ENCODE measurements at regions not wholly inside any gene's neighbourhood (a gene's known extent, or its start where the extent isn't known, plus 50 kb on each side); places are given as distances from the start of the nearest gene placed in this dataset.

DNA sequence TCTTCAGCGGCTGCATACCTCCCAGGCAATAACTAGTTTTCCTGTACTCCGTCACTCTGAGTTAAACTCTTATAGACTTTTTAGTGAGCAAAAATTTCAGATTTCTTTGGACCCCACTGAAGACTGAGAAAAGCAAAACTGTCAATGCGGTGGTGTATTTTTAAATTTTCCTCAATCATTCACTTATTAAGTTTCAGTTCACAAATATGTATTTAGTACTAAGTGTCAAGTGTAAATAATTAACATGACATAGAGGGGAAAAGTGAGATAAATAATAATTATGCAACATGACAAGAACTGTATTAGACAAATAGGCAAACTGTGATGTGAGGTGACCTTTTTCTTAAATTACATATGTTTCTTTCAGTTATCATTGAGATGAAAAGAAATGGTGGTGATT lies 124.4 kb downstream of the NAF1 start:
- TF ChIP-seq, protein P1, sequence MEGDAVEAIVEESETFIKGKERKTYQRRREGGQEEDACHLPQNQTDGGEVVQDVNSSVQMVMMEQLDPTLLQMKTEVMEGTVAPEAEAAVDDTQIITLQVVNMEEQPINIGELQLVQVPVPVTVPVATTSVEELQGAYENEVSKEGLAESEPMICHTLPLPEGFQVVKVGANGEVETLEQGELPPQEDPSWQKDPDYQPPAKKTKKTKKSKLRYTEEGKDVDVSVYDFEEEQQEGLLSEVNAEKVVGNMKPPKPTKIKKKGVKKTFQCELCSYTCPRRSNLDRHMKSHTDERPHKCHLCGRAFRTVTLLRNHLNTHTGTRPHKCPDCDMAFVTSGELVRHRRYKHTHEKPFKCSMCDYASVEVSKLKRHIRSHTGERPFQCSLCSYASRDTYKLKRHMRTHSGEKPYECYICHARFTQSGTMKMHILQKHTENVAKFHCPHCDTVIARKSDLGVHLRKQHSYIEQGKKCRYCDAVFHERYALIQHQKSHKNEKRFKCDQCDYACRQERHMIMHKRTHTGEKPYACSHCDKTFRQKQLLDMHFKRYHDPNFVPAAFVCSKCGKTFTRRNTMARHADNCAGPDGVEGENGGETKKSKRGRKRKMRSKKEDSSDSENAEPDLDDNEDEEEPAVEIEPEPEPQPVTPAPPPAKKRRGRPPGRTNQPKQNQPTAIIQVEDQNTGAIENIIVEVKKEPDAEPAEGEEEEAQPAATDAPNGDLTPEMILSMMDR (IDR thresholded peaks at IDR 0.05): no peak
- TF ChIP-seq POLR2A (IDR thresholded peaks at IDR 0.05; ENCODE audit: low read length) (no peak), EP300 (IDR thresholded peaks at IDR 0.05) (no peak), HOXB13 (CRISPR knock-in tag; IDR thresholded peaks at IDR 0.05; ENCODE audit: low read depth) (no peak), EHMT2 (IDR thresholded peaks at IDR 0.05; ENCODE audit: low read depth) (no peak), HDAC2 (IDR thresholded peaks at IDR 0.05) (no peak), MAX (IDR thresholded peaks at IDR 0.05) (no peak), HOXA7 (CRISPR knock-in tag; IDR thresholded peaks at IDR 0.05) (no peak), RFX5 (IDR thresholded peaks at IDR 0.05) (no peak), ZFP36 (IDR thresholded peaks at IDR 0.05; ENCODE audit: borderline replicate concordance, partially characterized antibody) (no peak)
- TF ChIP-seq, protein P2, sequence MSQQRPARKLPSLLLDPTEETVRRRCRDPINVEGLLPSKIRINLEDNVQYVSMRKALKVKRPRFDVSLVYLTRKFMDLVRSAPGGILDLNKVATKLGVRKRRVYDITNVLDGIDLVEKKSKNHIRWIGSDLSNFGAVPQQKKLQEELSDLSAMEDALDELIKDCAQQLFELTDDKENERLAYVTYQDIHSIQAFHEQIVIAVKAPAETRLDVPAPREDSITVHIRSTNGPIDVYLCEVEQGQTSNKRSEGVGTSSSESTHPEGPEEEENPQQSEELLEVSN (IDR thresholded peaks at IDR 0.05; ENCODE audit: borderline replicate concordance, low read depth): no peak
- TF ChIP-seq, protein P3, sequence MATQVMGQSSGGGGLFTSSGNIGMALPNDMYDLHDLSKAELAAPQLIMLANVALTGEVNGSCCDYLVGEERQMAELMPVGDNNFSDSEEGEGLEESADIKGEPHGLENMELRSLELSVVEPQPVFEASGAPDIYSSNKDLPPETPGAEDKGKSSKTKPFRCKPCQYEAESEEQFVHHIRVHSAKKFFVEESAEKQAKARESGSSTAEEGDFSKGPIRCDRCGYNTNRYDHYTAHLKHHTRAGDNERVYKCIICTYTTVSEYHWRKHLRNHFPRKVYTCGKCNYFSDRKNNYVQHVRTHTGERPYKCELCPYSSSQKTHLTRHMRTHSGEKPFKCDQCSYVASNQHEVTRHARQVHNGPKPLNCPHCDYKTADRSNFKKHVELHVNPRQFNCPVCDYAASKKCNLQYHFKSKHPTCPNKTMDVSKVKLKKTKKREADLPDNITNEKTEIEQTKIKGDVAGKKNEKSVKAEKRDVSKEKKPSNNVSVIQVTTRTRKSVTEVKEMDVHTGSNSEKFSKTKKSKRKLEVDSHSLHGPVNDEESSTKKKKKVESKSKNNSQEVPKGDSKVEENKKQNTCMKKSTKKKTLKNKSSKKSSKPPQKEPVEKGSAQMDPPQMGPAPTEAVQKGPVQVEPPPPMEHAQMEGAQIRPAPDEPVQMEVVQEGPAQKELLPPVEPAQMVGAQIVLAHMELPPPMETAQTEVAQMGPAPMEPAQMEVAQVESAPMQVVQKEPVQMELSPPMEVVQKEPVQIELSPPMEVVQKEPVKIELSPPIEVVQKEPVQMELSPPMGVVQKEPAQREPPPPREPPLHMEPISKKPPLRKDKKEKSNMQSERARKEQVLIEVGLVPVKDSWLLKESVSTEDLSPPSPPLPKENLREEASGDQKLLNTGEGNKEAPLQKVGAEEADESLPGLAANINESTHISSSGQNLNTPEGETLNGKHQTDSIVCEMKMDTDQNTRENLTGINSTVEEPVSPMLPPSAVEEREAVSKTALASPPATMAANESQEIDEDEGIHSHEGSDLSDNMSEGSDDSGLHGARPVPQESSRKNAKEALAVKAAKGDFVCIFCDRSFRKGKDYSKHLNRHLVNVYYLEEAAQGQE (IDR thresholded peaks at IDR 0.05): no peak
- TF ChIP-seq, protein P4, sequence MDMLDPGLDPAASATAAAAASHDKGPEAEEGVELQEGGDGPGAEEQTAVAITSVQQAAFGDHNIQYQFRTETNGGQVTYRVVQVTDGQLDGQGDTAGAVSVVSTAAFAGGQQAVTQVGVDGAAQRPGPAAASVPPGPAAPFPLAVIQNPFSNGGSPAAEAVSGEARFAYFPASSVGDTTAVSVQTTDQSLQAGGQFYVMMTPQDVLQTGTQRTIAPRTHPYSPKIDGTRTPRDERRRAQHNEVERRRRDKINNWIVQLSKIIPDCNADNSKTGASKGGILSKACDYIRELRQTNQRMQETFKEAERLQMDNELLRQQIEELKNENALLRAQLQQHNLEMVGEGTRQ (IDR thresholded peaks at IDR 0.05): no peak
